WTC11 (cell line): ENCODE measurements at regions not wholly inside any gene's neighbourhood (a gene's known extent, or its start where the extent isn't known, plus 50 kb on each side); places are given as distances from the start of the nearest gene placed in this dataset.

ENCODE experiments used
- FOXP1 ChIP-seq: sonication (generic); formaldehyde crosslinking; IDR thresholded peaks from 2 replicates; pipeline ENCODE4 v1.8.0; 2022; ENCODE audit warnings: missing genetic modification reagents, mild to moderate bottlenecking, moderate library complexity, borderline replicate concordance
- ZNF138 ChIP-seq: sonication (generic); formaldehyde crosslinking; conservative IDR thresholded peaks from 2 replicates; pipeline ENCODE4 v1.8.1; 2022; ENCODE audit warnings: mild to moderate bottlenecking, moderate library complexity, missing genetic modification reagents

- TF ChIP-seq ZNF138 (no peak), FOXP1 (CRISPR knock-in tag) (no peak)
Measured at GRCh38 chr2:41061356-41061755, 609.5 kb upstream of the SLC8A1 start.
